DOHH2 (cell line): ENCODE measurements at regions not wholly inside any gene's neighbourhood (a gene's known extent, or its start where the extent isn't known, plus 50 kb on each side); places are given as distances from the start of the nearest gene placed in this dataset.

Source experiments
- CTCF ChIP-seq: fragments of 200-600 bp; sonication (generic); IDR thresholded peaks from one replicate; pipeline ENCODE4 v1.5.1; 2014; ENCODE audit warnings: antibody characterized with exemption, mild to moderate bottlenecking, low read depth, low read length; ENCODE audit not compliant: poor library complexity, severe bottlenecking
- EZH2phosphoT487 ChIP-seq: fragments of 200-600 bp; sonication (generic); IDR thresholded peaks from 2 replicates; pipeline ENCODE4 v1.6.1; 2017; ENCODE audit warnings: borderline replicate concordance, mild to moderate bottlenecking, antibody characterized with exemption, low read length, moderate library complexity, mixed read lengths

GRCh38 chr4:146119845-146120404 is 55.6 kb upstream of the LSM6 start:
- TF ChIP-seq CTCF, result no peak
- no peak for TF ChIP-seq EZH2phosphoT487
